DOHH2 (cell line): ENCODE measurements at regions not wholly inside any gene's neighbourhood (a gene's known extent, or its start where the extent isn't known, plus 50 kb on each side); places are given as distances from the start of the nearest gene placed in this dataset.

ENCODE experiments used
- H3F3A ChIP-seq: fragments of 200-600 bp; sonication (generic), shearing (Covaris generic); 2 replicates; pipeline ENCODE4 v1.6.0; 2016; ENCODE audit warnings: antibody characterized with exemption, mild to moderate bottlenecking; ENCODE audit not compliant: control insufficient read depth, insufficient read depth
- H3K27ac ChIP-seq: fragments of 200-600 bp; sonication (generic); 2 replicates; pipeline ENCODE4 v1.5.1; 2014; ENCODE audit warnings: low read depth, mild to moderate bottlenecking, low read length, moderate library complexity
- H3K27me3 ChIP-seq: fragments of 200-600 bp; sonication (generic); 2 replicates; pipeline ENCODE4 v1.6.1; 2014; ENCODE audit warnings: mild to moderate bottlenecking, low read length, mixed read lengths; ENCODE audit not compliant: control insufficient read depth
- H3K36me3 ChIP-seq: fragments of 200-600 bp; sonication (generic); 2 replicates; pipeline ENCODE4 v1.6.1; 2014; ENCODE audit warnings: mild to moderate bottlenecking, low read length, moderate library complexity, mixed read lengths; ENCODE audit not compliant: control insufficient read depth
- H3K4me1 ChIP-seq: fragments of 200-600 bp; sonication (generic); 2 replicates; pipeline ENCODE4 v1.6.1; 2014; ENCODE audit warnings: mild to moderate bottlenecking, low read length, mixed read lengths; ENCODE audit not compliant: control insufficient read depth
- H3K4me2 ChIP-seq: fragments of 200-600 bp; sonication (generic); 2 replicates; pipeline ENCODE4 v1.6.0; 2014; ENCODE audit warnings: mild to moderate bottlenecking, low read length, moderate library complexity
- H3K4me3 ChIP-seq: fragments of 200-600 bp; sonication (generic); 2 replicates; pipeline ENCODE4 v1.5.1; 2014; ENCODE audit warnings: mild to moderate bottlenecking, low read length, mixed read lengths
- H3K79me2 ChIP-seq: fragments of 200-600 bp; sonication (generic); 2 replicates; pipeline ENCODE4 v1.6.1; 2014; ENCODE audit warnings: mild to moderate bottlenecking, low read length, mixed read lengths; ENCODE audit not compliant: control insufficient read depth
- H3K9me2 ChIP-seq: fragments of 200-600 bp; sonication (generic); replicated peaks from 2 replicates; pipeline ENCODE4 v1.6.1; 2014; ENCODE audit warnings: mild to moderate bottlenecking, low read length, mixed read lengths; ENCODE audit not compliant: control insufficient read depth
- H3K9me3 ChIP-seq: fragments of 200-600 bp; sonication (generic); 2 replicates; pipeline ENCODE4 v1.6.1; 2014; ENCODE audit warnings: antibody characterized with exemption, low read length, mixed read lengths; ENCODE audit not compliant: control insufficient read depth, insufficient read depth
- H4K20me1 ChIP-seq: fragments of 200-600 bp; sonication (generic); 2 replicates; pipeline ENCODE4 v1.6.0; 2014; ENCODE audit warnings: low read depth, mild to moderate bottlenecking, antibody characterized with exemption, low read length, moderate library complexity; ENCODE audit not compliant: control insufficient read depth, insufficient read depth
- EZH2phosphoT487 ChIP-seq: fragments of 200-600 bp; sonication (generic); IDR thresholded peaks from 2 replicates; pipeline ENCODE4 v1.6.1; 2017; ENCODE audit warnings: borderline replicate concordance, mild to moderate bottlenecking, antibody characterized with exemption, low read length, moderate library complexity, mixed read lengths
- TF ChIP-seq, protein P1 (sequence below): fragments of 200-600 bp; sonication (generic); IDR thresholded peaks from one replicate; pipeline ENCODE4 v1.5.1; 2014; ENCODE audit warnings: antibody characterized with exemption, mild to moderate bottlenecking, low read depth, low read length; ENCODE audit not compliant: poor library complexity, severe bottlenecking

DNA sequence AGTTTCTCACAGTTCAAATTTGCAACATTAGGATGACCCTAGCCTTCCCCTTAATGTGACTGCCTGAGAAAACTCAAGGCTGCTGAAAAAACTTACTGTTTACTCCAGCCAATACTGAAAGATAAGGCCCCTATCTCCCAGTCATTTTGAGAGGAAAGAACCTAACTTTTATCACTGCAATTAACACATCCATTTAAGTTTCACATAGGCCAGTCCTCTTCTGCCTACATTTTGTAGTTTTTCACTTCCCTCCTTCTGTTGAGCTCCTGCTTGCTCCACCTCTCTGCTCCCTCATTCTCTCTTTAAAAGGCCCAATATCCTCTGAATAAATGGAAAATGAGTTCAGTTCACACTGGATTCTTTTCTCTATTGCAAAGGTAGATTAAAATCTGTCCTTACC is 1996.2 kb upstream of the FLRT2 start:
- Histone ChIP-seq H3K27ac (no peak overlapping the region), H3K27me3 (no peaks in the 10 kb centered on the region), H4K20me1 (no peaks in the 10 kb centered on the region), H3K9me2 (no peaks in the 10 kb centered on the region), H3K4me3 (no peak overlapping the region), H3K4me1 (no peaks in the 10 kb centered on the region), H3K4me2 (no peak overlapping the region), H3K79me2 (no peaks in the 10 kb centered on the region), H3K9me3 (no peaks in the 10 kb centered on the region), H3F3A (no peaks in the 10 kb centered on the region), H3K36me3 (no peaks in the 10 kb centered on the region)
- TF ChIP-seq, protein P1, sequence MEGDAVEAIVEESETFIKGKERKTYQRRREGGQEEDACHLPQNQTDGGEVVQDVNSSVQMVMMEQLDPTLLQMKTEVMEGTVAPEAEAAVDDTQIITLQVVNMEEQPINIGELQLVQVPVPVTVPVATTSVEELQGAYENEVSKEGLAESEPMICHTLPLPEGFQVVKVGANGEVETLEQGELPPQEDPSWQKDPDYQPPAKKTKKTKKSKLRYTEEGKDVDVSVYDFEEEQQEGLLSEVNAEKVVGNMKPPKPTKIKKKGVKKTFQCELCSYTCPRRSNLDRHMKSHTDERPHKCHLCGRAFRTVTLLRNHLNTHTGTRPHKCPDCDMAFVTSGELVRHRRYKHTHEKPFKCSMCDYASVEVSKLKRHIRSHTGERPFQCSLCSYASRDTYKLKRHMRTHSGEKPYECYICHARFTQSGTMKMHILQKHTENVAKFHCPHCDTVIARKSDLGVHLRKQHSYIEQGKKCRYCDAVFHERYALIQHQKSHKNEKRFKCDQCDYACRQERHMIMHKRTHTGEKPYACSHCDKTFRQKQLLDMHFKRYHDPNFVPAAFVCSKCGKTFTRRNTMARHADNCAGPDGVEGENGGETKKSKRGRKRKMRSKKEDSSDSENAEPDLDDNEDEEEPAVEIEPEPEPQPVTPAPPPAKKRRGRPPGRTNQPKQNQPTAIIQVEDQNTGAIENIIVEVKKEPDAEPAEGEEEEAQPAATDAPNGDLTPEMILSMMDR = no peak
- no peak for TF ChIP-seq EZH2phosphoT487

DNA sequence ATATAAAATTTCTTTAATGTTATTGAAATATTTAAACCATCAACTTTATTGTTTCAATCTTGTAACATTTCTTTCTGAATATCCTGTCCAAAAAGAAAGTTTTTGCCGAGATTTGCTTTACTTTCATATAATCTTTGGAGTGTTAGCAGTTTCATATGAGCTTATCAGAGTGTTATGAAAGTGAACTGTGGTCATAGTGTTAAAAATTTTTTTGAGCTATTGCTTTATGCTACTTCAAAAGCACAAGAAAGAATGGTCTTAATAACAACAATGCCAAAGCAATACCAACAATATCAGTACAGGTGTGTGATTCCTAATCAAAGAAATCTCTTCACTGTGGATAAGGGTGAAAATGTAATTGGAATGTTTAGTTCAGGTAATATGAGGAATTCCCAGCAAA is 1994.9 kb upstream of the FLRT2 start:
- Histone ChIP-seq H3K9me2 (no peaks in the 10 kb centered on the region), H3K27ac (no peak overlapping the region), H3F3A (no peaks in the 10 kb centered on the region), H3K36me3 (no peaks in the 10 kb centered on the region), H3K4me1 (no peaks in the 10 kb centered on the region), H4K20me1 (no peaks in the 10 kb centered on the region), H3K4me2 (no peak overlapping the region), H3K27me3 (no peaks in the 10 kb centered on the region), H3K9me3 (no peaks in the 10 kb centered on the region; the same call in 1 of the 2 replicates), H3K4me3 (no peak overlapping the region), H3K79me2 (no peaks in the 10 kb centered on the region)
- no peak for TF ChIP-seq EZH2phosphoT487
- TF ChIP-seq, protein P1 = no peak

DNA sequence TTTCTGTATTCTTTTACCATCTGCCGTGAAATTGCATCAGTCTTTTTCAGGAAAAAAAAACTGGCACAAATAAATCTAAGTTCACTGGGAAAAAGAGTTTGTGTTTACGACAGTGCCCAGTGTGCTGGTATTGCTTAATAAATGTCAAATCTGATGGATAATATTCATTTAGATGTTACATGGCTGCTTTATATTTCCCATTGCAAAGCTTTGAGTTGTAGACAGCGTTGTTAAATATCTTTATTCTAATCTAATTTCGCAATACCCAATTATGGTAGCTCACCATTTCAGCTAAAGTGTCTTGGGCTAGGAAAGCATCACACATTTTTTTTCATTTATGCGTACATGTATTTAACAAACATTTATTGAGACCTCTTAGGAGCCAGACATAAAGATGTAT is 1994.5 kb upstream of the FLRT2 start:
- H3K36me3 ChIP-seq = no peaks in the 10 kb centered on the region
- no peaks in the 10 kb centered on the region for H3K27me3 ChIP-seq
- no peak overlapping the region for H3K27ac ChIP-seq
- H3F3A ChIP-seq = no peaks in the 10 kb centered on the region
- no peak overlapping the region for H3K4me3 ChIP-seq
- H3K4me2 ChIP-seq = no peak overlapping the region
- no peaks in the 10 kb centered on the region for H3K79me2 ChIP-seq
- TF ChIP-seq EZH2phosphoT487 = no peak
- no peaks in the 10 kb centered on the region for H3K4me1 ChIP-seq
- H3K9me3 ChIP-seq = no peaks in the 10 kb centered on the region; the same call in 1 of the 2 replicates
- no peaks in the 10 kb centered on the region for H4K20me1 ChIP-seq
- no peaks in the 10 kb centered on the region for H3K9me2 ChIP-seq

DNA sequence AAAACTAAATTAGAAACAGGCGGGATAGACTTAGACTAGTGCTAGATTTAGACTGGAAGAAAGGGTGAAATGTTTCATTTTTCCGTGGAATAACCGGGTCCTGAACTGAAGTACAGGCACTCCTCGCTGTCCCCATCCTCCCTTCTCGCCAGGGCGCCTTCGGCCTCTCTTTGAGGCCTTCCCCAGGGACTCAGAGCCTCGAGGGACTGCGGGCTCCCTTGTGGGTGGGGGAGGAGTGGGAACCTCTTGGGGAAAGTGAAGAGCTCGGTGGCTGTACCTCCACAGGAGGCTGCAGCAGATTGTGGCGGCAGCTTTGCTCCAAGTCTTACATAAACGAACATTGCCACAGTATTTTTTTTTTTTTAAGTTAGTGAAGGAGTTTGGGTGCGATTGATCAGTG is 1988.8 kb upstream of the FLRT2 start:
- no peaks in the 10 kb centered on the region; the same call in 1 of the 2 replicates for H3K9me3 ChIP-seq
- no peaks in the 10 kb centered on the region for H3K27me3 ChIP-seq
- no peaks in the 10 kb centered on the region for H3F3A ChIP-seq
- no peak overlapping the region for H3K4me3 ChIP-seq
- no peaks in the 10 kb centered on the region for H3K4me1 ChIP-seq
- TF ChIP-seq EZH2phosphoT487 = no peak
- TF ChIP-seq, protein P1 = no peak
- no peaks in the 10 kb centered on the region for H3K9me2 ChIP-seq
- H3K79me2 ChIP-seq = no peaks in the 10 kb centered on the region
- no peaks in the 10 kb centered on the region for H3K36me3 ChIP-seq
- H4K20me1 ChIP-seq = no peaks in the 10 kb centered on the region
- no peak overlapping the region for H3K4me2 ChIP-seq
- no peak overlapping the region for H3K27ac ChIP-seq
